NCI-H82 (cell line): ENCODE measurements at regions not wholly inside any gene's neighbourhood (a gene's known extent, or its start where the extent isn't known, plus 50 kb on each side); places are given as distances from the start of the nearest gene placed in this dataset.
"Not testable (repeated sequence)": the region's sequence is repeated elsewhere in the genome, so short reads cannot be mapped to it uniquely, and the experiment has no call there.

ENCODE experiments used
- DNase-seq: peaks from one replicate; lab custom pipeline; 2025; lab: John Stamatoyannopoulos, UW

DNA sequence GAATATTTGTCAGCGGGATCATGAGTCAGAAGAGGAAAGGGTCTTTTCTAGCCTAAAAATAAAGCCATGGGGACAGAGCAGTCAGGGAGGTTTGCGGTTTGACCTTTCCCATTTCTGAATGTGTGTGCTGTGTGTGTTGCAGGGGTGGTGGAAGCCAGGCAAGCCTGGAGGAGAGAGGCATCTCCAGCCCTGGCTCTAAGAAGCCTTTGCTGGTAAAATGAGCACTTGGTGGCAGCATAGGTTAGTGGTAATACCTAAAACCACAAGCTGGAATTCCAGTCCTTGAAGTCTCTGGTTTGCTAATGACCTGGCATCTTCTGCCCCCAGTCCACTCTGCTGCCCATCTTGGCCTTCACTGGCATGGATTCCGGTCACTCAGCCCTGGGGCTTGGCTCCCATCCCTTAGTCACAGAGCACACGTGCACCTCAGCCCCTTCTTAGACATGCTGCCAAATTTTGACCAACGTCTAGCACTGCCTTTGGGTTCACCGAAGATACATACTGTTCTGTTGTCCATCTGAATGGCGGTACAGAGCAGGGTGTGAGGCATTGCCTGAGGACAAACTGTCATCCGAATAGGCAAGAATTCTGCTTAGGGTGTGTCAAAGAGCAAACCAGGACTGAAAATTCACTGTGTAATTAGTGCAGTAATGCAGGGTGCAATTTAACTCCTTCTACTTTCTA lies 52.7 kb downstream of the KCNA5 start:
- peak; percentile 28 for DNase-seq

DNA sequence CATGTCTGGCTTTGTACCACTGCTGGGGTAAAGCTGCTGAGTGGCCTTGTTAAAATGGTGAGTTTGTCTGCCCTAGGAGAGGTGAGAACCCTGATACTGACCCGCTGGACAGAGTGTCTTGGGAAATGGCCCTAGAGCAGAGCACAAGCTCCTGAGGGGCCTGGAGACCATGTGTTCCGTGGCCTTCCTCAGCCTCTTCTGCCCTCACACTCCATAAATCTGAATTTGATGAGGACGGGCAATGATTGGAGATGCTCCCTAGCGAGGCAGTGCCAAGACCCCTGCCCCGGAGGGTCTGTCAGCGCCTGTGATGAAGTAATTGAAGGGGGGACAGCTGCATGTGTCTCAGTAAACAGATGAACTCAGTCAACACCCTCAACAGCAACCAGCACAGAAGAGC lies 54.1 kb downstream of the KCNA5 start:
- DNase-seq = no peak

DNA sequence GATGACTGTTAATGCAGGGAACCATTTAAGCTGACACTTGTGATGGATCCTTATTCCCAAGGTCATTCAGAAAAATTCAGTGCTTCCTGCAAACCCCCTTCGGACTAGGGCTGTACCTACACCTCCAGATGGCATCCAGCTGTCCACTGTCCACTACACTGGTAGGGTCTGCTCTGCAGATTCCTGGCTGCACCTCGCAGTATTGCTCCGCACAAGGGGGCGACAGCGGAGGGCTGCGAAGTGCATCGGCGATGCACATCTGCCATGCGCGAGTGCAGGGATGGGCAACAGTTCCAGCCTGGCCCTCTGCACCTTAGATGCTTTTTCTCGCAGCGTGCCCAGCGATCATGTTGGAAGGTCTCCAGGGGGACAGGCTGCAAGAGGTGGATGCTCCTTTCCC lies 55.5 kb downstream of the KCNA5 start:
- DNase-seq = no peak

DNA sequence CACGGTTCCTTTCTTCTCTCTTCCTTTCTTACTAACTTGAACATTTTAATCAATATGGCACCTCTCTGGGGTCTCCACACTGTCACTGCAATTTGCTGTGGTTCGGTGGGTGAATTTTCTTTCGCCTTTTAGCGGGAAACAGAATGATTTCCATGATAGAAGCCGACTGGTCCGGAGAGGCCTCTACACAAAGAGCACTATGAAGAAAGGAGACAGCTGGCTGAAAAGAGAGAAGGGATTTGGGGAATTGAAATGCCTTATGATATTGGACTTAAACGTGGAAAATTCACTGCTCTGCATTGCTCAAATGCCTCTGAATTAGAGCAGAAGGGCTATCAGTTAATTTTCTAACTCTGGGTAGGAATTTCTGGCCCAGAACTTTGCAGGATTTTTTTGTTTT lies 55.9 kb downstream of the KCNA5 start:
- no peak for DNase-seq

DNA sequence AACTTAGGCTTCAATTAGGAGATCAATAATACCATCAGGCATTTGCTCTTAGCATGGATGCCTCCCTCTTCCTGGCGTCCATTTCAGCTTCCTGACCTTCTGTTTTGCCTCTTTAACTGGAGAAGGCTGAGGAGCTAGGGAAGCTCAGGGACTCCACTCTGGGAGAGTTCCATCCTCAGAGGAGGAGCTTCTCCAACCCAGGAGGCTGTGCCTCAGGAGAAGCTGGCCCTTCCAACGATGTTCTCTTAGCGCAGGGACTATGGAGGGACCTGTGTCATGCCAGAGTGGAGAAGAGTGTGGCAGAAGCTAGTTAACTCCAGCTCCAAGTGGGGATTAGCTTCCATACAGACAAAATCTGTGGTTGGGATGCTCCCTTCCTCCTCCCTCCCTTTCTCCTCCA lies 58.0 kb downstream of the KCNA5 start:
- DNase-seq = no peak

DNA sequence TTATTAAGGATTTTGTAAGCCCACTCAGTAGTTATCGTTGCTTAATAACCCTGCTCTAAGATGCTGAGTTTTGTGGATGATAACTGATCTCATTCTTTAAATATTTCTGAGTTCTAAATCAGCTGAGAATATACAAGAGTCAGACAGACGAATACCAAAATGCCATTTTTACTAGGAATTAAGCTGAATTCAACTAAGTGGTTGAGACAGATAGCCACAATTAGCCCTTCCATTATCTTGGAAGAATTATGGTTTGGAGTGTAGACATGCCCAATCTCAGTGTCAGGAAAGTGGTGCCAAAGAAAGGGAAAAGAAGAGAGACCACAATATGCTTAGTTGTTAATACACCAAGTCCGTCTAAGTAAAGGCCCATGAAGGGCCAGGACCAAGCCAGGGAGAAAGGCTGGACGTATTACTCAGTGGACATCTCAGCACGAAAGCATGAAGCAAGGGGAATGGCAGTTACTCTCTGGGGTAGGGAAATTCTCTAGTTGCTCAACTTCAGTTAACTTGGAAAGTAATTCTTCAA lies 58.6 kb downstream of the KCNA5 start:
- DNase-seq = no peak

DNA sequence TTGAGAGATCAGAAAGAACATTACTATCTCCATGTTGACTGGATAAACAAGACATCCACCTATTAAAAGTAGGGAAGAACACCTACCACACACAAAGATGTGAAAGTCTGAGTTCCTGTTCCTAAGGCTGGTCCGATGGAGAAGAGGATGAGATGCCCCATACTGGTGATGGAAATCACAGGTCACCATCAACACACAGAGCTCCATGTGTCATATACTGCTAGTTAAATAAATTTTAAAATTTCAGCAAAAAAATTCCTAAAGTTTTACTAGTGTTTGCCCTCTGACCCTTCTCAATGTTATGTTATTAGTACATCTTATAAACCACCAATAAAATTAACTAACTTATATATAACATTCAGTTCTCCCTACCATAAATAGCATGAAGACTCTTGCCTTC lies 59.1 kb downstream of the KCNA5 start:
- no peak for DNase-seq

GRCh38 chr12:5110345-5110744 lies 66.7 kb downstream of the KCNA5 start:
- DNase-seq = no peak

DNA sequence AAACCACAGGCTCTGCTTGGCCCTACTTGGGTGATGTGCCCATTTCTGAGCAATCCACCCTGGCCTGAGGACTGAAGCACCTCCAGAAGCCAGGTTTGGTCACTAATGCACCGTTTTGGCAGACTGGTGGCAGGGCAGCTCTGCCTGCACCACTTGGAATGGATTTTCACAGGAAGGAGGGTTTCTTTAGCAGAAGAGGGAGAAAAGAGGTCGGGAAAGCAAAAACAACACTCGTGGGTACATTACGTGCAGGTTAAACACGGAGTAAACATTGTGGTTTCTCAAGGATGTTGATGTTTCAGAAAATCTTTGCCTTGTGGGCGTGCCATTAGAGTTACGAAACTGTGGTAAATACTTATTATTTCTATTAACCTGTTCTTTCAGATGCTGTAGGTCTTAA lies 70.8 kb downstream of the KCNA5 start:
- DNase-seq = no peak

- not testable (repeated sequence) for DNase-seq
These were observed 78.1 kb downstream of the KCNA5 start for GRCh38 chr12:5121784-5122183.

GRCh38 chr12:5122256-5122831 lies 78.7 kb downstream of the KCNA5 start:
- DNase-seq = peak; percentile 70

DNA sequence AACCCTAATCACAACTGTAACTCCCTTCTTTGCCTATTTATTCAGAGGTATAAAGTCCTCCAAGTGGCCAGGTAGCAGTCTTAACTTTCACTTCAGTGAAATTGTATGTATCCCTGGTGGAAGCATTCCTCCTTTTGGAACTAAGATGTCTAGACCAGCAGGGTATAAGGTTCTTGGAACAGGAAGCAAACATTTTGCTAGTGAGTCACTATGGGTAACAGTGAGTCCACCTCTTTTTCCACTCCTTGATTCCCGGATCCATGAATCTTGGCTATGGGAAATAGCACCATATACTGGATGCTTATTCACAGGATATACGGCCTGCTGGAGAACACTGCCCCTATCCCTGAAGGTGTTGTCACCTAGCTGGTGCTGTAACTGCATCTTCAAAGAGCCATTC lies 80.2 kb downstream of the KCNA5 start:
- DNase-seq = no peak

- DNase-seq = no peak
These were observed 80.7 kb downstream of the KCNA5 start for GRCh38 chr12:5124401-5124800.

GRCh38 chr12:5134861-5135525 lies 91.3 kb downstream of the KCNA5 start:
- DNase-seq = no peak

DNA sequence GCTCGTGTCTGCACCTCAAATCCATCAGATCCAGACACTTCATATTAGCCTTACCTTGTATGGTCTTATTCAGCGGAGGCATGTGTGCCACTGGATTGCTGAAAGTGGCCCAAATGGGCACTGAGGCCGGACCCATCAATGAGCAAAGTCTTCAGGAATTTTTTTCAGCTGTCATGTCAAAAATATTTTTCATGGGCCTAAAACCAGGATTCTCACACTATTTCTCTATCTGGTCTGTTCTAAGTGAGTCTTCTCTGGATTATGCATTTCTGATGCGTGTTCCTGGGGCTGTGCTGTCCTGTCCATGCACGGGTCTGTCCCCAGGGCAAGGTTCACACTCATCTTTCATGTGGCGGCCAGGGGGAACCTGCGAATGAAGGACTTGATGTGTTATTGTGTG lies 94.6 kb downstream of the KCNA5 start:
- no peak for DNase-seq

DNA sequence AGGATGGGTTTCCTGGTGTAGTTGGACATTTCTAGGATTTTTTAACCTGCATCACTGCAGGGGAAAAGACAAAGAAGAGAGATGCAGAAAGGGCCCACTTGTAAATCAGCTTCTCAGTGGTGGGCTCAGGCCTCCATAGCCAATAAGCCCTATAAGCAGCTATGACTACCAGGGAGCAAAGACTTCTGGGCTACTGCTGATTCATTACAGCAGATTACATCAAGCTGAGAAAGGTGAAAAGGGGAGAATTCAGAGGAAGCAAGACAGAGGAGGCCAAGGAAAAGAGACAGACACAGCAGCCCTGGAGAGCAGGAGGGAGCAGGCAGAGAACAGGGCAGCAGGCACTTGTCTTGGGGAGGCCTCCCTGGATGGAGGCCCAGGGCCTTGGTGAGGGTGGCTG lies 95.2 kb downstream of the KCNA5 start:
- no peak for DNase-seq

GRCh38 chr12:5139751-5140150 lies 96.1 kb downstream of the KCNA5 start:
- no peak for DNase-seq

- DNase-seq = no peak
These were observed 96.5 kb downstream of the KCNA5 start for GRCh38 chr12:5140190-5140589.

DNA sequence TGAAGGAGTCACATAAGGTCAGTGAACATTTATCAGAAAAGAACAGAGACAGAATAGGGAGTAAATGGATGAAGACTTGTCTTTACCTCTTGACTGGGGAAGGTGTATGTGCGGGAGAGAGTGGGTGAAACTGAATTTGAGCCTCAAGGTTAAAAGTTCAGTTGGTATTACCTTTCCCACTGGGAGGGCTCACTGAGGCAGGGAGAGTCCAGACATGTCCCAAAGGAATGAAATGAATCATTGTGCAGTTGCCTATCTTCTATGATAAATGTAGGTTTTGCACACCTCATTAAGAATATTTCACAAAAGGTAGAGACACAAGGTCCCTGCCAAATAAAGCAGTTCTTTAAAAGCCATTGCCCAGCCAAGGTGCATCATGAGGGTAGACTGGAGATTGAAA lies 105.2 kb downstream of the KCNA5 start:
- no peak for DNase-seq

GRCh38 chr12:5154091-5154490 lies 110.4 kb downstream of the KCNA5 start:
- DNase-seq = peak; percentile 64

GRCh38 chr12:5155866-5156265 lies 112.2 kb downstream of the KCNA5 start:
- no peak for DNase-seq

DNA sequence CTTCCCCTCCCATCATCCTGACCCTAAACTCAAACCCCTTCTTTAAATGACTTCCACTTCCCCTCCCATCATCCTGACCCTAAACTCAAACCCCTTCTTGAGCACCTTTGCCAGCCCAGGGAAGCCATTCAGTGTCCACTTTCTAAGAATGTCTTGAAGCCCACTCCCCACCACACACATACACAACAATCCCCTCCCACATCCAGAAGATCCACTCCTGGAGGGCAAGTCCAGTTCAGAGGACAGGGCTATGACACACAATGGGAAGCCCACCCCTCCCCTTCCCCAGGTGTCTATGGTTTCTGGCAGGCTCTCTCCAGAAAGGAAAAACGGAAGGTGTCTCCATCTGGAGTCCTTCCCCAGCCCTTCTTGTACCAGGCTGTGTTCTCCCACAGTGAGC lies 117.1 kb downstream of the KCNA5 start:
- no peak for DNase-seq

GRCh38 chr12:5163661-5164060 lies 120.0 kb downstream of the KCNA5 start:
- DNase-seq = no peak
